ENCODE measurements at regions not wholly inside any gene's neighbourhood (a gene's known extent, or its start where the extent isn't known, plus 50 kb on each side); places are given as distances from the start of the nearest gene placed in this dataset.
A peak's percentile ranks its signal among the peaks of the same experiment; 100 is the strongest.

GRCh38 chr3:177487635-177488186 lies 290.4 kb upstream of the TBL1XR1 start:
- TF ChIP-seq CTCF (IDR thresholded peaks at IDR 0.05; ENCODE audit: low read length, missing control alignments), result no peak

GRCh38 chr3:177488740-177489139 lies 291.5 kb upstream of the TBL1XR1 start:
- TF ChIP-seq CTCF (IDR thresholded peaks at IDR 0.05; ENCODE audit: low read length, missing control alignments), result no peak
- no peak overlapping the region for H3K4me3 ChIP-seq (replicated peaks; ENCODE audit: low read depth, low read length)
- DNase-seq (ENCODE audit: low read depth), result no peak

More at GRCh38 chr3:177487635-177488186, 290.4 kb upstream of the TBL1XR1 start:
- no peak overlapping the region for H3K4me3 ChIP-seq (replicated peaks; ENCODE audit: low read depth, low read length)
- no peak for DNase-seq (ENCODE audit: low read depth)

- no peak overlapping the region for H3K4me3 ChIP-seq (replicated peaks; ENCODE audit: low read depth, low read length)
- TF ChIP-seq CTCF (IDR thresholded peaks at IDR 0.05; ENCODE audit: low read length, missing control alignments), result no peak
- DNase-seq (ENCODE audit: low read depth), result no peak
These were observed 293.3 kb upstream of the TBL1XR1 start for GRCh38 chr3:177490626-177491025.

GRCh38 chr3:177491296-177492032 lies 294.2 kb upstream of the TBL1XR1 start:
- no peak for TF ChIP-seq CTCF (IDR thresholded peaks at IDR 0.05; ENCODE audit: low read length, missing control alignments)
- no peak overlapping the region for H3K4me3 ChIP-seq (replicated peaks; ENCODE audit: low read depth, low read length)
- DNase-seq (ENCODE audit: low read depth), result peak; percentile 49

GRCh38 chr3:177493091-177493490 lies 295.8 kb upstream of the TBL1XR1 start:
- no peak for DNase-seq (ENCODE audit: low read depth)
- H3K4me3 ChIP-seq (replicated peaks; ENCODE audit: low read depth, low read length), result no peak overlapping the region
- TF ChIP-seq CTCF (IDR thresholded peaks at IDR 0.05; ENCODE audit: low read length, missing control alignments), result no peak

GRCh38 chr3:177494216-177494615 lies 296.9 kb upstream of the TBL1XR1 start:
- H3K4me3 ChIP-seq (replicated peaks; ENCODE audit: low read depth, low read length), result no peak overlapping the region
- no peak for DNase-seq (ENCODE audit: low read depth)
- no peak for TF ChIP-seq CTCF (IDR thresholded peaks at IDR 0.05; ENCODE audit: low read length, missing control alignments)

- DNase-seq (ENCODE audit: low read depth), result no peak
- TF ChIP-seq CTCF (IDR thresholded peaks at IDR 0.05; ENCODE audit: low read length, missing control alignments), result no peak
- no peak overlapping the region for H3K4me3 ChIP-seq (replicated peaks; ENCODE audit: low read depth, low read length)
These were observed 298.3 kb upstream of the TBL1XR1 start for GRCh38 chr3:177495566-177495965.

All from fibroblast of pulmonary artery (primary cell).